SH-SY5Y (cell line): ENCODE measurements at regions not wholly inside any gene's neighbourhood (a gene's known extent, or its start where the extent isn't known, plus 50 kb on each side); places are given as distances from the start of the nearest gene placed in this dataset.

Experiments
- GATA2 ChIP-seq: IDR thresholded peaks from 2 replicates; pipeline ENCODE4 v1.6.1; 2011; ENCODE audit warnings: mild to moderate bottlenecking, low read depth, low read length
- GATA3 ChIP-seq: IDR thresholded peaks from 2 replicates; pipeline ENCODE4 v1.6.1; 2011; ENCODE audit warnings: low read depth, mild to moderate bottlenecking, low read length, moderate library complexity

DNA sequence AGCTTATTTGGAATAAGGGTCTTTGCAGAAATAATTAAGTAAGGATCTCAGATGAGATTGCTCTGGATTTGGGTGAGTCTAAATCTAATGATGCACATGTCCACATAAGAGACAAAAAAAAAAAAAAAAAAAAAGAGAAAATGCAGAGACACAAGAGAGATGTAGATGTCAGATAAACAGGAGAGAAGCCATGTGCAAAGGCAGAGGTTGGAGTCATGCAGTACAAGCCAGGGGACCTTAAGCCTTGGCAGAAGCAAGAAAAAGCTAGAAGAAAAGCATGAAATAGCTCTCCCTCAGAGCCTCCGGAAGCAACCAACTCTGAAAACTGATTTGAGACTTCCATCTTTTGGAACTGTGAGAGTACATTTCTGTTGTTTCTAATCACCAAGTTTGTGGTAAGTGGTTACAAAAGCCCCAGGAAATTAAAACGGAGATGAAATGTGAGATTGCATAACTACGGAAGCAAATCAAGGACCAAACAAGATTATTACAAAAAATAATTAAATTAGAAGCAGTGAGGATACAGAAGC is 1304.0 kb upstream of the SEL1L start:
- no peak for TF ChIP-seq GATA3
- no peak for TF ChIP-seq GATA2

- TF ChIP-seq GATA2 (no peak), GATA3 (no peak)
Observed at GRCh38 chr14:82850576-82850975, 1316.9 kb upstream of the SEL1L start.

- TF ChIP-seq GATA3 (no peak), GATA2 (no peak)
Observed at GRCh38 chr14:82854131-82854530, 1320.5 kb upstream of the SEL1L start.

DNA sequence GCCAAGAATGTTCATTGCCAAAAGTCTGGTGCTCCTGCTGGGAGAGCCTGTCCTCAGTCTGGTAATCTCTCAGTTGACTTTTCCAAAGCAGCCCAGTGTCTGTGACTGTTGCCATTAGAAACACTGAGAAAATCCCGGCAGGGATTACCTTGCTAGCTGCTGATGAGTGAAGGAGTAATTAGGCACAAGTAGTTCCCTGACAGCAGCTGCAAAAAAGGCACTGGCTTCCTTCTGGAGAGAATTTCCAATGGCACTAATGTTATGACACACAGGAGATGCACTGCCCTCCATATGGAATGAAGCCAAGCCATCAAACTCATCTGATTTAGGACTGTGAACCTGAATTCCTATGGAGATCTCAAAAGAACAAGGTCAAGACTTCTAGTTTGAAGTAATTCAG is 1321.2 kb upstream of the SEL1L start:
- TF ChIP-seq GATA3 (no peak), GATA2 (no peak)

DNA sequence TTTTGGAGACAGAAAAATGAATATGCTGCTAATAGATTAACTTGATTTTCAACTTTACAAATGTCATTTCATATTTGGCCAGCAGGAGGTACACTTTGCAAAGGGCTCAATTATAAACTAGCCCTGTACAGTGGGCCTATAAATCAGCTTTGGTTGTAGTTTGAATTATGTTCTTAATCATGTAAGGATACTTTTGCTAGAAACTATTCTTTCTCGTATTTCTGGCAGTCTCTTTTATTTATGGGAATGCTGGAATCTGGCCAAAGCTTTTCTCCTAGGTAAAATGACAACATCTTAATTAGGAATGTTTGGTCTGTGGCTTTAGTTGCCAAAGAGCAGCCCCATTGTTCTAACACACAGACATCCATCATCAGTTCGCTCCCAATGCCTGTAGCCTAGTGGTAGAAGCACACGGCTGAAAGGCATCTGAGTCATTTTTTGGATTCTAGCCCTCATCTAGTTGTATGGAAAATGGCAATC is 1322.3 kb upstream of the SEL1L start:
- TF ChIP-seq GATA2 (no peak), GATA3 (no peak)

- TF ChIP-seq GATA3 (no peak), GATA2 (no peak)
Observed at GRCh38 chr14:82861313-82861712, 1327.7 kb upstream of the SEL1L start.

- no peak for TF ChIP-seq GATA3
- TF ChIP-seq GATA2: no peak
Observed at GRCh38 chr14:82872494-82872893, 1338.8 kb upstream of the SEL1L start.

DNA sequence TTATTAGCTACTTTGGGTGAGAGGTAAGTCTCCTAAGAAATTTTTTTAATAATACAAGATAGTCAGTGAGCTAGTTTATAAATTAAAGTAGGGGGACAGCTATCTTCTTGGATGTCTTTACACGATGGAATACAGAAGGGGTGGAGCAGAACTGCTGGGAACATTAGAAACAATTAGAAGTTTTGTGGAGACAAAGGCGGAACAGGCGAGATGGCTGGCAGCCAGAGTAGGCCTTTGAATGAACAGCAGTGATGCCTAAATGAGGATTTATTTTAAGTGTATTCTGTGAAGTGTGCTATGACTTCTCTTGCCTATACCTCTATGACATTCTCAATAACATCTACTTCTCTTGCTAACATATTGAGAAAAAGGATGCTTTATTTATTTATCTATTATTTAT is 1345.3 kb upstream of the SEL1L start:
- no peak for TF ChIP-seq GATA2
- TF ChIP-seq GATA3: no peak

GRCh38 chr14:82879949-82880535 is 1346.4 kb upstream of the SEL1L start:
- TF ChIP-seq GATA2: no peak
- no peak for TF ChIP-seq GATA3

GRCh38 chr14:82886670-82887069 is 1353.0 kb upstream of the SEL1L start:
- TF ChIP-seq GATA3 (no peak), GATA2 (no peak)

DNA sequence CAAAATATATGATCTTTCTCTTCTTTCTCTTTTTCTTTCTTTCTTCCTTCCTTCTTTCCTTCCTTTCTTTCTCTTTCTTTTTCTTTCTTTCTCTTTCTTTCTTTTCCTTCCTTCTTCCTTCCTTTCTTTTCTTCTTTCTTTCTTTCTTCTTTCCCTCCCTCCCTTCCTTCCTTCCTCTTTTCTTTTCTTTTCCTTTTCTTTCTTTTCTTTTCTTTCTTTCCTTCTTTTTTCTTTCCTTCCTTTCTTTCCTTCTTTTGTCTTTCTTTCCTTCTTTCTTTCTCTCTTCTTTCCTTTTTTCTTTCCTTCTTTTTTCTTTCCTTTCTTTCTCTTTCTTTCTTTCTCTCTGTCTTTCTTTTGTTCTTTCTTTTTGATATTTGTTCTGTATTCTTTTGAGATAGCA is 1356.0 kb upstream of the SEL1L start:
- TF ChIP-seq GATA3 (no peak), GATA2 (no peak)

DNA sequence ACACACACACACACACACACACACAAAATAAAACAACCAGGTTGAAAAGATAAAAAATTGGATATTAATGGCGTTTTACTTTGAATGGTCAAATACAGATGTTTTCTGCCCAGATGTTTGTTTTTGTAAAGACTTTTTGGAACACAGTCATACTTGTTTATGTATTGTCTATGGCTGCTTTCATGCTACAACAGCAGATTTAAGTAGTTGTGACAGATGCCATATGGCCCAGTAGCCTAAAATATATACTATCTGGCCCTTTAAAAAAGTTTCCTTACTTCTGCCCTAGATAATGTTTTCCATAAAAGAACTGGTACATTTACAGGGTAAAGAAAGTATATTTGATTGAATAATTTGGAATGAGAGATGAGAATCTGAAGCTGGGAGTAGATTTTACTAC is 1362.8 kb upstream of the SEL1L start:
- TF ChIP-seq GATA3: no peak
- TF ChIP-seq GATA2: no peak

GRCh38 chr14:82897469-82898308 is 1364.0 kb upstream of the SEL1L start:
- TF ChIP-seq GATA3 (no peak), GATA2 (no peak)

DNA sequence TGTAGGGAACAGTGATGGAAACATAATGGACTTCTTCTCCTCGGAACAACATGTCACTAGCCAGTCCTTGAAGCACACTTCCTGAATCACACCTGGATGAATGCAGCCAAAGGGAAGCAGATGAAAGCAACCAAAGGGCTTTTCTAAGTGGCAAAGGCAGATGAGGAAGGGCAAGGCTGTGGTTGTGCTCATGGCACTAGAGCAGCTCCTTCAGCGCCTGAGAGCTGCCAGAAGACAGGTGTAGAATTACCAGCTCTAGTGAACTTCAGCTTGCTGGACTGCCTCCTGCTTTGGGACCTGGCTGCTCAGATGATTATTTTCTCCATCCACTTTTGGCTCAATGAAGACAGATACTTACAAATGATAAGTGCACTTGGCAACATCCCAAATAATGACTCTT is 1372.1 kb upstream of the SEL1L start:
- TF ChIP-seq GATA3 (no peak), GATA2 (no peak)

DNA sequence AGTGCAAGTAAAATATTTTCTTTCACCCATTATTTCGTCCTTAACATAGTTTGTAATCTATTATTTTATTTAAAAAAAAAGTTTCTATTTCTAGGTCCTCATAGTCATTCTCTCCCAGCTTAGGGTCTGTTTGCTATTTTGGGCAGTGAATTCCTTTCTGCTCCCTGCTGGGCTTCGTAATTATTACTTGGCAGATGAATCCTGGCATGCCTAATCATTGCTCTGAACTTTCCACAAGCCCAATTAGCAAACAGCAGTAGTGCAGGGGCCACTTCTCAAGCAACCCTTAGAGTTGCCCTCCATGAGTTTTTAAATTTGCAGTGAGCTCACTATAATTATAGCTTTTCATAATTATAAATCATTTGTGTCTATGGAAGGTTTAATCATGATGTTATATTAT is 1378.3 kb upstream of the SEL1L start:
- no peak for TF ChIP-seq GATA2
- TF ChIP-seq GATA3: no peak
